Ascending aorta (tissue), 2 donors: ENCODE measurements at regions not wholly inside any gene's neighbourhood (a gene's known extent, or its start where the extent isn't known, plus 50 kb on each side); places are given as distances from the start of the nearest gene placed in this dataset.

Source experiments
- DNase-seq, 2 donors: peaks; one replicate each; pipeline ENCODE4 v3.0.0-alpha.2; 2019; ENCODE audit warnings: low spot score in 2 of 2
- H3K27ac ChIP-seq, 2 donors: fragments of 200-600 bp; sonication (generic); one replicate each; pipeline ENCODE4 v1.5.1; 2016 to 2017; ENCODE audit warnings: mild to moderate bottlenecking in 1 of 2
- H3K27me3 ChIP-seq: fragments of 200-600 bp; sonication (generic); one replicate; pipeline ENCODE4 v1.5.1; 2017
- H3K36me3 ChIP-seq, 2 donors: fragments of 200-600 bp; sonication (generic); one replicate each; pipeline ENCODE4 v1.5.1; 2016
- H3K4me1 ChIP-seq, 2 donors: fragments of 200-600 bp; sonication (generic); one replicate each; pipeline ENCODE4 v1.5.1; 2016 to 2017; ENCODE audit warnings: mild to moderate bottlenecking in 1 of 2
- H3K4me3 ChIP-seq, 2 donors: fragments of 200-600 bp; sonication (generic); one replicate each; pipeline ENCODE4 v1.5.1; 2016 to 2017; ENCODE audit warnings: mild to moderate bottlenecking in 1 of 2
- H3K9me3 ChIP-seq, 2 donors: fragments of 200-600 bp; sonication (generic); one replicate each; pipeline ENCODE4 v1.5.1; 2016
- intact Hi-C: fragments of 100-400 bp; cut with DNase I; formaldehyde crosslinking; loops from one replicate; pipeline ENCODE4 v1.15.1; 2023
- TF ChIP-seq, protein P1 (sequence below), 3 experiments: fragments of 200-600 bp in 2 of 3; fragments of 450-650 bp in 1 of 3; sonication (generic) in 2 of 3; IDR thresholded peaks; one replicate each; pipeline ENCODE4 v1.5.1; 2016 to 2019; ENCODE audit warnings: antibody characterized with exemption in 3 of 3, mild to moderate bottlenecking in 1 of 3, moderate library complexity in 1 of 3

DNA sequence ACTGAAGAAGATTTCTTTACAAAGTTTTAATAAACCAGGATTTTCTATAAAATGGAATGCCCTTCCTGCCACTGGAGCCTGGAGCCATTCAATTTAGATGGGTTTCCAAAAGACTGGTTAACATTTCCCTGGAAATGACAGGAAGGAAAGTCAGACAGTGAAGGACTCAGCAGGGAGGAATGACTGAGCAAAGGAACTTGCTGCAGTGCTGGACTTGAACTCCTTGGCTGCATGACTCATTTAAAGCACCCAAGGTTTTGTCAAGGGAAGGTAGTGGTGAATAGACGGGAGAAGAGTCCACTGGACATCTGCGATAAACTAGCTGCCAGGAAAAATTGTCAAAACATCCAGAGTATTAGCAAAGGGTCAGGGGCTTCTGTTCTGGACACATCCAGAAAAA, 163.8 kb upstream of the SLC28A3 start:
- TF ChIP-seq, protein P1, sequence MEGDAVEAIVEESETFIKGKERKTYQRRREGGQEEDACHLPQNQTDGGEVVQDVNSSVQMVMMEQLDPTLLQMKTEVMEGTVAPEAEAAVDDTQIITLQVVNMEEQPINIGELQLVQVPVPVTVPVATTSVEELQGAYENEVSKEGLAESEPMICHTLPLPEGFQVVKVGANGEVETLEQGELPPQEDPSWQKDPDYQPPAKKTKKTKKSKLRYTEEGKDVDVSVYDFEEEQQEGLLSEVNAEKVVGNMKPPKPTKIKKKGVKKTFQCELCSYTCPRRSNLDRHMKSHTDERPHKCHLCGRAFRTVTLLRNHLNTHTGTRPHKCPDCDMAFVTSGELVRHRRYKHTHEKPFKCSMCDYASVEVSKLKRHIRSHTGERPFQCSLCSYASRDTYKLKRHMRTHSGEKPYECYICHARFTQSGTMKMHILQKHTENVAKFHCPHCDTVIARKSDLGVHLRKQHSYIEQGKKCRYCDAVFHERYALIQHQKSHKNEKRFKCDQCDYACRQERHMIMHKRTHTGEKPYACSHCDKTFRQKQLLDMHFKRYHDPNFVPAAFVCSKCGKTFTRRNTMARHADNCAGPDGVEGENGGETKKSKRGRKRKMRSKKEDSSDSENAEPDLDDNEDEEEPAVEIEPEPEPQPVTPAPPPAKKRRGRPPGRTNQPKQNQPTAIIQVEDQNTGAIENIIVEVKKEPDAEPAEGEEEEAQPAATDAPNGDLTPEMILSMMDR (IDR thresholded peaks at IDR 0.05) = no peak
- Histone ChIP-seq H3K27me3 (no peaks in the 10 kb centered on the region), H3K9me3 (no peaks in the 10 kb centered on the region), H3K4me1 (no peaks in the 10 kb centered on the region), H3K4me3 (no peak overlapping the region), H3K27ac (no peak overlapping the region), H3K36me3 (no peaks in the 10 kb centered on the region)
- intact Hi-C loops = no loop called here
- no peak for DNase-seq

DNA sequence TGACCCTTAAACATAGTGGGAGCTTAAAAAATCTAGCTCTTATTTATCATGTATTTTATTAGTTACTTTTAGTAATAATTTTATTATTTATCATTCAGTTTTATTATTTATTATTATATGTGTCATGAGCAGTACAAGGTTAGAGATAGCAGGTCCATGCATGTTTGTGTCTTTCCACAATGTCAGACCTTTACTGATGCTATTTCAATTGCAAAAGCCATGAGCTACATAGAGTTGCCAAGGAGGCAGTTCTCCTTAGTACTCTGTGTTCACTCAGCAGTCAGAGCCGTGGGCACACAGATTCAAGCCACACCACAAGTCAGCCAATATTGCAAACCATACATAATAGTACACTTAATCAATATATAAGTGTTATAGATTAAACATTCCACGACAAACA, 157.9 kb upstream of the NTRK2 start:
- Histone ChIP-seq H3K36me3 (no peaks in the 10 kb centered on the region), H3K4me3 (no peak overlapping the region), H3K27ac (no peak overlapping the region), H3K27me3 (no peaks in the 10 kb centered on the region), H3K9me3 (no peaks in the 10 kb centered on the region), H3K4me1 (no peaks in the 10 kb centered on the region)
- intact Hi-C loops = no loop called here
- no peak for DNase-seq
- TF ChIP-seq, protein P1 (IDR thresholded peaks at IDR 0.05) = no peak

DNA sequence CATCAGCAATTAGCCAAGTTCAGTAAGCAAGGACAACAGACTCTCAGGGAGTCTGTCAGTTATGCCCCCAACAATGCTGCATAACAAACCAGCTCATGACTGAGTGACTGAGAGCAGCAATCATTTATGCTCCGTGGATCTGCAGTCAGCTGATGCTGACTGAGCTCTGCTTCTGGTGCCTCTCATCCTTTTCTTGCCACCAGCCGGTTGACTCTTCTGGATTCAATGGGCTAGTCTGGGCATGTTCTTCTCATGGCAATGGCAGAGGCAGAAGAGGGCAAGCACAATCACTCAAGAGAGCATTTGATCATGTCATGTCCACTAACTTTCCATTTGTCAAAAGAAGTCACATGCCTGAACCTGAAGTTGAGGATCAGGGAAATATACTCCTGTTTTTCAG, 157.0 kb upstream of the NTRK2 start:
- Histone ChIP-seq H3K36me3 (no peaks in the 10 kb centered on the region), H3K27ac (no peak overlapping the region), H3K4me3 (no peak overlapping the region), H3K4me1 (no peaks in the 10 kb centered on the region), H3K27me3 (no peaks in the 10 kb centered on the region), H3K9me3 (no peaks in the 10 kb centered on the region)
- intact Hi-C loops = no loop called here
- no peak for DNase-seq
- TF ChIP-seq, protein P1 (IDR thresholded peaks at IDR 0.05) = no peak

DNA sequence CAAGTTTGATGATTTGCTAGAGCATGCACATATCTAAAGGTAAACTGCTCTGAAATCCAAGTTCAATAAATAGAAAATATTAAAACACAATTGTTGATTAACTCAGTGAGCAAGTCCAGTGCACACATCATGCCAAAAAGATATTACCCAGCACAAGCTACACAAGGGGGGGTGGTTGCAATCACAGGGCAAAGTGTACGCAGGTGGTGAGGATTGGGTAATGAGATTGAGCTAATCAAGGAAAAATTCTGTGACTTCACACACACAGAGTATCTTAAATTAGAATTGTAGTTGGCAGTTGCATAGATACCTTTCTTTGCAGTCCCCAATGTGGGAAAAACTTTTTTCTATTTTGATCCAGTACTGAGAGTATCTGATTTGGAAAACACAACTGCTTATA, 156.1 kb upstream of the NTRK2 start:
- intact Hi-C loops = no loop called here
- no peaks in the 10 kb centered on the region for H3K4me1 ChIP-seq
- no peak overlapping the region for H3K4me3 ChIP-seq
- H3K27ac ChIP-seq = no peak overlapping the region
- TF ChIP-seq, protein P1 (IDR thresholded peaks at IDR 0.05) = no peak
- no peaks in the 10 kb centered on the region for H3K36me3 ChIP-seq
- no peaks in the 10 kb centered on the region for H3K9me3 ChIP-seq
- H3K27me3 ChIP-seq = no peaks in the 10 kb centered on the region
- no peak for DNase-seq

DNA sequence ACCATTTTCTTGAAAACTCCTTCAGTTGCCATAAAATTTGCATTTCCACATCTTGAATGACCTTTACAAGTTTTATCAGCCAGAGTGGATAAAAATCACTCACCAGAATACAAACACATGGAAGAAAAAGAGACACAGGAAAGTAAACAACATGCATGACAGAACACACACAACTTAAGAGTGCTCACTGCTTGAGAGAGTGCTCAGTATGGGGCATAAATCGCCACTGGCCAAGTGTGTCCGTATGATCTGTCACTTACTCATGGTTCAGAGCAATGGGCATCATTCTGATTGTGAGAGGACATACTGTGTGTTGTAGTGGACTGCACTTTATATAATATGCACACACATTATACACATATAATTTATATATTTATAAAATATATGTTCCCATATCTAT, 155.6 kb upstream of the NTRK2 start:
- Histone ChIP-seq H3K27me3 (no peaks in the 10 kb centered on the region), H3K9me3 (no peaks in the 10 kb centered on the region), H3K36me3 (no peaks in the 10 kb centered on the region), H3K4me3 (no peak overlapping the region), H3K4me1 (no peaks in the 10 kb centered on the region), H3K27ac (no peak overlapping the region)
- TF ChIP-seq, protein P1 (IDR thresholded peaks at IDR 0.05) = no peak
- no peak for DNase-seq
- intact Hi-C loops = no loop called here

DNA sequence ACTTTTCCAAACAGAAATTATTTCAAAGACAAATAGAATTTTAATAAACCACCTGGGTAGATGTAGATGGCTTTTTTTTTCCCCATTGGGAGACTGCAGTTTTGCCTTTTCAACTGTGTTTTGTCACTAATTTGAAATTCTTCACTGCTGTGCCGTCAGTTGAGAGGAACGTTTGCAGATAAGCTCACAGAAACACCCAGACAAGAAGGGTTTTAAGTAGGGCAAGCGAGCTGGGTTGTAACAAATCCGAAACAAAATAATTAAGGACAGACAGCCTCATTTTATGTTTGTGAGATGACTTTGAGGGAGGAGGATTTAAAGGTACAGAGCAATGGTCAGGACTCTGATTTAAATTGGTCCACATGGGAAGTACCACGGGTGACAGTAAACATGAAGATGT, 155.1 kb upstream of the NTRK2 start:
- H3K4me1 ChIP-seq = no peaks in the 10 kb centered on the region
- no peak overlapping the region for H3K4me3 ChIP-seq
- no peaks in the 10 kb centered on the region for H3K36me3 ChIP-seq
- TF ChIP-seq, protein P1 (IDR thresholded peaks at IDR 0.05) = no peak
- intact Hi-C loops = no loop called here
- no peak overlapping the region for H3K27ac ChIP-seq
- H3K9me3 ChIP-seq = no peaks in the 10 kb centered on the region
- DNase-seq = no peak
- H3K27me3 ChIP-seq = no peaks in the 10 kb centered on the region
